Naive thymus-derived CD4-positive, alpha-beta T cell (primary cell): ENCODE measurements at regions not wholly inside any gene's neighbourhood (a gene's known extent, or its start where the extent isn't known, plus 50 kb on each side); places are given as distances from the start of the nearest gene placed in this dataset.
"Not testable (repeated sequence)": the region's sequence is repeated elsewhere in the genome, so short reads cannot be mapped to it uniquely, and the experiment has no call there.

Experiments used
- ATAC-seq: fragments of 150-1000 bp; cut with Tn5 transposase; 2 replicates; pipeline ENCODE4 v1.10.0; 2021; ENCODE audit warnings: mild to moderate bottlenecking, moderate library complexity
- CTCF ChIA-PET: fragments of 350-600 bp; sonication (Branson Sonifier 250); formaldehyde crosslinking; loops from one replicate; lab custom pipeline; 2021; ENCODE audit warnings: antibody characterized with exemption; lab: Charles Lee
- POLR2A ChIA-PET: fragments of 350-600 bp; sonication (Branson Sonifier 250); formaldehyde crosslinking; loops from one replicate; lab custom pipeline; 2021; ENCODE audit warnings: antibody characterized with exemption, inconsistent platforms; lab: Charles Lee
- DNase-seq, 9 donors: peaks; one replicate each; pipeline versions ENCODE4 v3.0.0 to v3.0.0-alpha.2; 2020 to 2022; ENCODE audit warnings: mixed read lengths in 1 of 9
- H3K27ac ChIP-seq: one replicate; pipeline ENCODE4 v1.7.0; 2013; ENCODE audit warnings: mild to moderate bottlenecking, low read depth, low read length, moderate library complexity
- H3K27me3 ChIP-seq, 2 donors: one replicate each; pipeline ENCODE4 v1.7.0; 2013; ENCODE audit warnings: low read length in 2 of 2, mild to moderate bottlenecking in 2 of 2, moderate library complexity in 2 of 2; ENCODE audit not compliant: control insufficient read depth in 2 of 2, insufficient read depth in 2 of 2
- H3K36me3 ChIP-seq, 3 experiments: 1 replicate in 2 of 3; 2 replicates in 1 of 3; pipeline ENCODE4 v1.7.0; 2013; ENCODE audit warnings: low read length in 3 of 3, mild to moderate bottlenecking in 3 of 3, moderate library complexity in 1 of 3; ENCODE audit not compliant: insufficient read depth in 3 of 3, control insufficient read depth in 2 of 3
- H3K4me1 ChIP-seq, 2 donors: one replicate each; pipeline ENCODE4 v1.7.0; 2013; ENCODE audit warnings: low read length in 2 of 2, mild to moderate bottlenecking in 2 of 2, moderate library complexity in 1 of 2; ENCODE audit not compliant: control insufficient read depth in 2 of 2, insufficient read depth in 2 of 2
- H3K4me3 ChIP-seq: 2 replicates; pipeline ENCODE4 v1.7.0; 2013; ENCODE audit warnings: mild to moderate bottlenecking, low read length
- H3K9me3 ChIP-seq, 3 experiments: 1 replicate in 2 of 3; 2 replicates in 1 of 3; pipeline ENCODE4 v1.7.0; 2013; ENCODE audit warnings: low read length in 3 of 3; ENCODE audit not compliant: control insufficient read depth in 2 of 3
- H3K27ac Mint-ChIP-seq, 9 donors: one replicate each; pipeline ENCODE4 v1.8.0; 2020 to 2022; ENCODE audit warnings: mixed read lengths in 9 of 9, mild to moderate bottlenecking in 8 of 9, moderate library complexity in 5 of 9, inconsistent platforms in 2 of 9
- H3K27me3 Mint-ChIP-seq, 5 donors: one replicate each; pipeline ENCODE4 v1.8.0; 2021 to 2022; ENCODE audit warnings: mixed read lengths in 5 of 5, mild to moderate bottlenecking in 1 of 5
- H3K36me3 Mint-ChIP-seq, 5 donors: one replicate each; pipeline ENCODE4 v1.8.0; 2020 to 2022; ENCODE audit warnings: mixed read lengths in 5 of 5, mild to moderate bottlenecking in 3 of 5, inconsistent platforms in 1 of 5
- H3K4me1 Mint-ChIP-seq, 7 donors: one replicate each; pipeline ENCODE4 v1.8.0; 2020 to 2022; ENCODE audit warnings: mixed read lengths in 7 of 7, mild to moderate bottlenecking in 3 of 7, inconsistent platforms in 1 of 7
- H3K4me3 Mint-ChIP-seq, 10 donors: one replicate each; pipeline ENCODE4 v1.8.0; 2020 to 2022; ENCODE audit warnings: mild to moderate bottlenecking in 10 of 10, mixed read lengths in 10 of 10, moderate library complexity in 6 of 10, inconsistent platforms in 2 of 10
- H3K9me3 Mint-ChIP-seq, 11 donors: one replicate each; pipeline ENCODE4 v1.8.0; 2020 to 2022; ENCODE audit warnings: mixed read lengths in 11 of 11, mild to moderate bottlenecking in 4 of 11, inconsistent platforms in 1 of 11, moderate library complexity in 1 of 11
- intact Hi-C, 2 donors: fragments of 100-400 bp; cut with micrococcal nuclease; formaldehyde crosslinking; loops; one replicate each; pipeline ENCODE4 v1.15.1; 2023

DNA sequence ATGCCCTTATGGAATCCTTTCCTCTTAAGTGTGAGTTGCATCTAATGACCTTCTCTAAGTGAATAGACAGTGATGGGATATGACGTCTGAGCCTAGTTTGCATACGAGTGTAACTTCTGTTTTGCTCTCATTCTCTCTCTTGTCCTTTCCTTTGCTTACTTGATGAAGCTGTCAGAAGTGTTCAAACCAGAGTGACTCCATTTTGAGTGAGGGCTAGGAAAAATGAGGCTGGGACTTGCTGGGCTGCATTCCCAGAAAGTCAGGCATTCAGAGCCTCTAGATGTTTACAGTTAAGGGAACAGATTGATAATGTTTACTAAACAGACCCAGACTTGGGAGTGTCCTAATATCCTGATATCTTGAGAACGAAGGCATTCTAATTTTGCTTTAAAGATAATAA is 311.2 kb upstream of the SOX4 start:
- H3K9me3 ChIP-seq, CTCF ChIA-PET, H3K27ac Mint-ChIP-seq, H3K36me3 ChIP-seq, H3K27me3 ChIP-seq, DNase-seq, POLR2A ChIA-PET, H3K4me3 ChIP-seq, H3K36me3 Mint-ChIP-seq, H3K27ac ChIP-seq, intact Hi-C loops, H3K9me3 Mint-ChIP-seq, H3K4me3 Mint-ChIP-seq, H3K4me1 ChIP-seq, ATAC-seq, H3K4me1 Mint-ChIP-seq: not testable (repeated sequence)
- H3K27me3 Mint-ChIP-seq: peaks cover 3 to 23% (median 10%) of the 10 kb centered on the region in 5 donors

- intact Hi-C loops: no loop called here
Observed at GRCh38 chr6:21284166-21284565, 309.4 kb upstream of the SOX4 start.

DNA sequence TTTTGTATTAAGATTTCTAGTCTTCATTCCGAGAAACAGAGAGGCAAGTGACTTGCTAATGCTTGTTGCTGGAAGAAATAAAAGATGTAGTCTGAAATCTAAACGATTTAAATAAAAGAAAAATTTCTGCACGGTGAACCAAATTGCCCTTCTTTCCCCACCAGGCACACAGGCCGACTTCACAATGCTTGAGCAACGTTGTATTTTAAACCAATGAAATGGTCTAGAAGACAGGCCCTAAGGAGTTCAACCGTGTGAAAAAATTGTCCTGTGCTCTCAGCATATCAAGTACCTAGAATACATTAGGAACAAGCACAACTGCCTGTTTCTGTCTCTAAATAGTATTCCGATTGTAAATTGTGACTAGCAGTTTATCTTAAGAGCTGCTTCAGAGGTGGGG is 308.8 kb upstream of the SOX4 start:
- H3K4me1 ChIP-seq: no peaks in the 10 kb centered on the region
- H3K27me3 ChIP-seq: no peaks in the 10 kb centered on the region
- no peaks in the 10 kb centered on the region for H3K36me3 Mint-ChIP-seq
- ATAC-seq (no peak), DNase-seq (no peak)
- H3K9me3 Mint-ChIP-seq: peaks cover 0 to 5% (median 0%) of the 10 kb centered on the region in 11 donors
- H3K27me3 Mint-ChIP-seq: peaks cover 3 to 29% (median 10%) of the 10 kb centered on the region in 5 donors
- no peak overlapping the region for H3K4me3 ChIP-seq
- no peak overlapping the region for H3K27ac ChIP-seq
- no peaks in the 10 kb centered on the region for H3K36me3 ChIP-seq
- ChIA-PET CTCF (no interaction called here), POLR2A (no interaction called here)
- H3K9me3 ChIP-seq: no peaks in the 10 kb centered on the region
- no peak overlapping the region for H3K4me3 Mint-ChIP-seq
- no peak overlapping the region for H3K27ac Mint-ChIP-seq
- intact Hi-C loops: no loop called here
- no peaks in the 10 kb centered on the region for H3K4me1 Mint-ChIP-seq

More at GRCh38 chr6:21284166-21284565, 309.4 kb upstream of the SOX4 start:
- H3K9me3 ChIP-seq: no peaks in the 10 kb centered on the region
- no peak for ATAC-seq
- Mint-ChIP-seq H3K27me3 (peaks cover 3 to 29% (median 10%) of the 10 kb centered on the region in 5 donors), H3K4me1 (no peaks in the 10 kb centered on the region), H3K4me3 (no peak overlapping the region), H3K36me3 (no peaks in the 10 kb centered on the region), H3K9me3 (peaks cover 0 to 5% (median 0%) of the 10 kb centered on the region in 11 donors), H3K27ac (no peak overlapping the region)
- no peak for DNase-seq
- no peaks in the 10 kb centered on the region for H3K4me1 ChIP-seq
- ChIA-PET POLR2A (no interaction called here), CTCF (no interaction called here)
- H3K36me3 ChIP-seq: no peaks in the 10 kb centered on the region
- no peak overlapping the region for H3K4me3 ChIP-seq
- H3K27me3 ChIP-seq: no peaks in the 10 kb centered on the region
- no peak overlapping the region for H3K27ac ChIP-seq

GRCh38 chr6:21294144-21294543 is 299.4 kb upstream of the SOX4 start:
- Mint-ChIP-seq H3K36me3 (no peaks in the 10 kb centered on the region), H3K4me1 (no peaks in the 10 kb centered on the region), H3K27ac (no peak overlapping the region), H3K27me3 (peaks cover 3 to 25% (median 21%) of the 10 kb centered on the region in 5 donors), H3K4me3 (no peak overlapping the region), H3K9me3 (peaks cover 0 to 4% (median 0%) of the 10 kb centered on the region in 11 donors)
- no peak overlapping the region for H3K4me3 ChIP-seq
- no peak overlapping the region for H3K27ac ChIP-seq
- no peaks in the 10 kb centered on the region for H3K4me1 ChIP-seq
- ATAC-seq (no peak), DNase-seq (no peak)
- H3K9me3 ChIP-seq: no peaks in the 10 kb centered on the region
- intact Hi-C loops: no loop called here
- ChIA-PET POLR2A (no interaction called here), CTCF (no interaction called here)
- H3K36me3 ChIP-seq: no peaks in the 10 kb centered on the region
- H3K27me3 ChIP-seq: no peaks in the 10 kb centered on the region

DNA sequence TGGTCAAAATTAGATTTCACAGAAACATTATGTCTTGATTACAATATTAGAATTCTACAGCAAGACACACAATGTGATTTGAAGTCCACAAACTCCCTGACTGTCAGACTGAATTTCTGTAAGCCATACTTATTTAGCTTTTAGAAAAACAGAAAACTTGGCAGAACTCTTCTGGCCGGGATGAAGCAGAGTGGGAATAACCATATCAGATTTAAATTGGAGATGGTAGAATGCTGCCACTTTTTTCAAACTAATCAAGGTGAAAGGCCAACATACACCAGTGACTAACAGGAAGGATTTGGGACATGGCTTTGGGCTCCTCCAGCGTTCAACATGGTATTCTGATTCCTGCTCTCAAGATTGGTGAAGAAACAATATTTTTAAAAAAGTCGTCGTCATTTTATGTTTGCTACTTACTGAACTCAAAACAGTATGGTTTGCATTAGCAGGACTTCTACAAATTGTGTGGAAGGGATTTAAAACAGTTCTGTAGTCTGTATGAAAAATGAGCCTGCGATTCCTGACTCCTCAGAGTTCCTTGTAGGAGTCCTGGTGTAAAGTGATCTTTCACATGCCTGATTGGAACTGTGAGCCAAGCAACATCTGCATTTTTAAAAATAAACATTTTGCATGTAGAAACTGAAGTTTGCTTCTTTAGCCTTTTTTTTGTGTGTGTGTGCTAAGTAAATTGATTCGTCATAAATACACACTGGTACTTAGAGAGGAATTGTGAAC is 297.9 kb upstream of the SOX4 start:
- Histone ChIP-seq H3K4me1 (no peaks in the 10 kb centered on the region), H3K9me3 (no peaks in the 10 kb centered on the region), H3K4me3 (no peak overlapping the region), H3K36me3 (no peaks in the 10 kb centered on the region), H3K27me3 (no peaks in the 10 kb centered on the region), H3K27ac (no peak overlapping the region)
- H3K4me3 Mint-ChIP-seq: no peak overlapping the region
- ChIA-PET POLR2A (no interaction called here), CTCF (no interaction called here)
- peaks cover 0 to 15% (median 0%) of the 10 kb centered on the region in 11 donors for H3K9me3 Mint-ChIP-seq
- no peak overlapping the region for H3K27ac Mint-ChIP-seq
- no peaks in the 10 kb centered on the region for H3K36me3 Mint-ChIP-seq
- peaks cover 3 to 25% (median 21%) of the 10 kb centered on the region in 5 donors for H3K27me3 Mint-ChIP-seq
- intact Hi-C loops: no loop called here
- no peaks in the 10 kb centered on the region for H3K4me1 Mint-ChIP-seq
- ATAC-seq (no peak), DNase-seq (no peak)

DNA sequence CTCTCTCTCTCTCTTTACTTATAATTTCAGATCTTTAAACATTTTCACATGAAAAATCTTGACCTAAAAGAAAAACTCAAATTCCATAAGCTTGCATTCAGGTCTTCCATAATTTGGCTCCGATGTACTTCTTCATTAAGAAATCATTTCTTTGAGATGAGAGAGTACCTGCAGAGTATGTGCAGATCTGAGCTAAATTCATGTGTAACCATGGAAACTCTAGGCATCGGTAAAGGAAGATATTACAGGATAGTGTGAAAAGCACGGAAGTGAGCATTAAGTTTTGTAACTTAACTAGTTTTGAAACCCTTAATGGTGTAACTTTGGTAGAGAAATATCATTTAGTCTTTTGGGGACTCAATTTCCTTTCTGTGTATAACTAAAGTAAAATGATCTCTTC is 295.9 kb upstream of the SOX4 start:
- CTCF ChIA-PET: no interaction called here
- H3K27ac ChIP-seq: no peak overlapping the region
- no peaks in the 10 kb centered on the region for H3K27me3 ChIP-seq
- no peaks in the 10 kb centered on the region for H3K4me1 Mint-ChIP-seq
- no peak overlapping the region for H3K4me3 Mint-ChIP-seq
- no peaks in the 10 kb centered on the region for H3K36me3 Mint-ChIP-seq
- no peak for DNase-seq
- H3K27ac Mint-ChIP-seq: no peak overlapping the region
- H3K27me3 Mint-ChIP-seq: peaks cover 3 to 25% (median 21%) of the 10 kb centered on the region in 5 donors
- POLR2A ChIA-PET: no interaction called here
- H3K9me3 Mint-ChIP-seq: peaks cover 0 to 26% (median 4%) of the 10 kb centered on the region in 11 donors
- H3K4me1 ChIP-seq: no peaks in the 10 kb centered on the region
- H3K36me3 ChIP-seq: no peaks in the 10 kb centered on the region
- ATAC-seq: no peak
- intact Hi-C loops: no loop called here
- H3K4me3 ChIP-seq: no peak overlapping the region
- H3K9me3 ChIP-seq: no peaks in the 10 kb centered on the region

DNA sequence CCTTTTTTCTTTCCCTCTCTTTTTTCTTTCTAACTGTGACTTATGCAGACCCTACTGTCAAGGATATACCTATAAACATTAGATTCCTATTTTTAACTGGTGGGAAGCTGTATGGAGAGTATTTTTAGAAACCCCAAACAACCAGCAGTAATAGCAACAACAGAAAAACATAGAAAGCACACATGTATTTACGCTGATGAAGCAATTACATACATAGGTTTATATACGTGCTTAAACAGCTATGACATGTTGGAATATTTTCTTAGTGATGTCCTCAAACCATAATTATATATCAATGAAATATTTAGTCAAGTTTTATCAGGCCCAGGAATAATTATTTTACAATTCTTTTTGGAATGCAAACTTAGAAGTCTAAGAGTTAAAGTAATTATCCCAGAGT is 294.3 kb upstream of the SOX4 start:
- H3K36me3 ChIP-seq: no peaks in the 10 kb centered on the region
- H3K4me1 ChIP-seq: no peaks in the 10 kb centered on the region
- H3K9me3 ChIP-seq: no peaks in the 10 kb centered on the region
- peaks cover 6 to 21% (median 18%) of the 10 kb centered on the region in 5 donors for H3K27me3 Mint-ChIP-seq
- no peak for ATAC-seq
- no peaks in the 10 kb centered on the region for H3K36me3 Mint-ChIP-seq
- ChIA-PET POLR2A (no interaction called here), CTCF (no interaction called here)
- H3K27ac ChIP-seq: no peak overlapping the region
- peaks cover 0 to 31% (median 4%) of the 10 kb centered on the region in 11 donors for H3K9me3 Mint-ChIP-seq
- no peaks in the 10 kb centered on the region for H3K4me1 Mint-ChIP-seq
- no peak for DNase-seq
- H3K27me3 ChIP-seq: no peaks in the 10 kb centered on the region
- H3K4me3 Mint-ChIP-seq: no peak overlapping the region
- H3K4me3 ChIP-seq: no peak overlapping the region
- no peak overlapping the region for H3K27ac Mint-ChIP-seq
- intact Hi-C loops: no loop called here
